Neural cell (in vitro differentiated cells): ENCODE measurements at regions not wholly inside any gene's neighbourhood (a gene's known extent, or its start where the extent isn't known, plus 50 kb on each side); places are given as distances from the start of the nearest gene placed in this dataset.
"Not testable (repeated sequence)": the region's sequence is repeated elsewhere in the genome, so short reads cannot be mapped to it uniquely, and the experiment has no call there.

Experiments used
- POLR2AphosphoS5 ChIP-seq: IDR thresholded peaks from 2 replicates; pipeline ENCODE4 v1.6.1; 2012
- RAD21 ChIP-seq: fragments of 450-650 bp; conservative IDR thresholded peaks from 2 replicates; pipeline ENCODE4 v1.6.1; 2014; ENCODE audit warnings: antibody characterized with exemption, mild to moderate bottlenecking, moderate library complexity
- TF ChIP-seq, protein P1 (sequence below): IDR thresholded peaks from 2 replicates; pipeline ENCODE4 v1.6.1; 2012; ENCODE audit warnings: borderline replicate concordance
- TF ChIP-seq, protein P2 (sequence below): fragments of 450-650 bp; IDR thresholded peaks from 2 replicates; pipeline ENCODE4 v1.5.1; 2014; ENCODE audit warnings: antibody characterized with exemption, mild to moderate bottlenecking, moderate library complexity; ENCODE audit not compliant: poor library complexity, severe bottlenecking

DNA sequence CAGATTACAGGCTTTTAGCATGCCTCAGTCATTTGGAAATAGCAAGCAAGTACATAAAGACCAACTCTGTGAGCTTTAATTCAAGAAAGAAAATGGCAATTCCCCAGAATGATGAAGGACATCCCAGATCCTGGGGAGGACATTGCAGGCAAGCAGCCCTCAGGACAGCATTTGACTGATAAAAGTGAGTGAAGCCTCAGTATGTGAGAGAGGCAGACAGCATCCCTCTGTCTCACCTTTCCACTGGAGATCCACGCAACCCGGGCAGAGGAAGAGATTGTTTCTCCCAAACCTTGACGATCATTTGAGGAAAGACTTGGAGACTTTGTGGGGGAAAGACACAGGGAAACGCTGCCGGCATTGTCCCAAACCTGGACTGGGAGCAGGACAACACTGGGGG, 128.0 kb upstream of the PABPC3 start:
- TF ChIP-seq, protein P1, sequence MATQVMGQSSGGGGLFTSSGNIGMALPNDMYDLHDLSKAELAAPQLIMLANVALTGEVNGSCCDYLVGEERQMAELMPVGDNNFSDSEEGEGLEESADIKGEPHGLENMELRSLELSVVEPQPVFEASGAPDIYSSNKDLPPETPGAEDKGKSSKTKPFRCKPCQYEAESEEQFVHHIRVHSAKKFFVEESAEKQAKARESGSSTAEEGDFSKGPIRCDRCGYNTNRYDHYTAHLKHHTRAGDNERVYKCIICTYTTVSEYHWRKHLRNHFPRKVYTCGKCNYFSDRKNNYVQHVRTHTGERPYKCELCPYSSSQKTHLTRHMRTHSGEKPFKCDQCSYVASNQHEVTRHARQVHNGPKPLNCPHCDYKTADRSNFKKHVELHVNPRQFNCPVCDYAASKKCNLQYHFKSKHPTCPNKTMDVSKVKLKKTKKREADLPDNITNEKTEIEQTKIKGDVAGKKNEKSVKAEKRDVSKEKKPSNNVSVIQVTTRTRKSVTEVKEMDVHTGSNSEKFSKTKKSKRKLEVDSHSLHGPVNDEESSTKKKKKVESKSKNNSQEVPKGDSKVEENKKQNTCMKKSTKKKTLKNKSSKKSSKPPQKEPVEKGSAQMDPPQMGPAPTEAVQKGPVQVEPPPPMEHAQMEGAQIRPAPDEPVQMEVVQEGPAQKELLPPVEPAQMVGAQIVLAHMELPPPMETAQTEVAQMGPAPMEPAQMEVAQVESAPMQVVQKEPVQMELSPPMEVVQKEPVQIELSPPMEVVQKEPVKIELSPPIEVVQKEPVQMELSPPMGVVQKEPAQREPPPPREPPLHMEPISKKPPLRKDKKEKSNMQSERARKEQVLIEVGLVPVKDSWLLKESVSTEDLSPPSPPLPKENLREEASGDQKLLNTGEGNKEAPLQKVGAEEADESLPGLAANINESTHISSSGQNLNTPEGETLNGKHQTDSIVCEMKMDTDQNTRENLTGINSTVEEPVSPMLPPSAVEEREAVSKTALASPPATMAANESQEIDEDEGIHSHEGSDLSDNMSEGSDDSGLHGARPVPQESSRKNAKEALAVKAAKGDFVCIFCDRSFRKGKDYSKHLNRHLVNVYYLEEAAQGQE, result not testable (repeated sequence)
- TF ChIP-seq, protein P2, sequence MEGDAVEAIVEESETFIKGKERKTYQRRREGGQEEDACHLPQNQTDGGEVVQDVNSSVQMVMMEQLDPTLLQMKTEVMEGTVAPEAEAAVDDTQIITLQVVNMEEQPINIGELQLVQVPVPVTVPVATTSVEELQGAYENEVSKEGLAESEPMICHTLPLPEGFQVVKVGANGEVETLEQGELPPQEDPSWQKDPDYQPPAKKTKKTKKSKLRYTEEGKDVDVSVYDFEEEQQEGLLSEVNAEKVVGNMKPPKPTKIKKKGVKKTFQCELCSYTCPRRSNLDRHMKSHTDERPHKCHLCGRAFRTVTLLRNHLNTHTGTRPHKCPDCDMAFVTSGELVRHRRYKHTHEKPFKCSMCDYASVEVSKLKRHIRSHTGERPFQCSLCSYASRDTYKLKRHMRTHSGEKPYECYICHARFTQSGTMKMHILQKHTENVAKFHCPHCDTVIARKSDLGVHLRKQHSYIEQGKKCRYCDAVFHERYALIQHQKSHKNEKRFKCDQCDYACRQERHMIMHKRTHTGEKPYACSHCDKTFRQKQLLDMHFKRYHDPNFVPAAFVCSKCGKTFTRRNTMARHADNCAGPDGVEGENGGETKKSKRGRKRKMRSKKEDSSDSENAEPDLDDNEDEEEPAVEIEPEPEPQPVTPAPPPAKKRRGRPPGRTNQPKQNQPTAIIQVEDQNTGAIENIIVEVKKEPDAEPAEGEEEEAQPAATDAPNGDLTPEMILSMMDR, result not testable (repeated sequence)
- TF ChIP-seq RAD21, POLR2AphosphoS5: not testable (repeated sequence)
